HFF-Myc (cell line): ENCODE measurements at regions not wholly inside any gene's neighbourhood (a gene's known extent, or its start where the extent isn't known, plus 50 kb on each side); places are given as distances from the start of the nearest gene placed in this dataset.
"Not testable (repeated sequence)": the region's sequence is repeated elsewhere in the genome, so short reads cannot be mapped to it uniquely, and the experiment has no call there.

ENCODE experiments used
- DNase-seq: peaks from one replicate; pipeline ENCODE4 v3.0.0-alpha.2; 2011; ENCODE audit warnings: low read depth; ENCODE audit errors: extremely low read depth
- H3K4me3 ChIP-seq: replicated peaks from 2 replicates; pipeline ENCODE4 v1.5.1; 2011; ENCODE audit warnings: low read depth, mild to moderate bottlenecking, control low read depth, low read length
- CTCF ChIP-seq: IDR thresholded peaks from 2 replicates; pipeline ENCODE4 v1.5.1; 2012; ENCODE audit warnings: mild to moderate bottlenecking, low read depth, low read length, control low read depth; ENCODE audit errors: missing control alignments

- H3K4me3 ChIP-seq, DNase-seq: not testable (repeated sequence)
These were observed 51.0 kb upstream of the CDYL start for GRCh38 chr6:4725136-4725760.

DNA sequence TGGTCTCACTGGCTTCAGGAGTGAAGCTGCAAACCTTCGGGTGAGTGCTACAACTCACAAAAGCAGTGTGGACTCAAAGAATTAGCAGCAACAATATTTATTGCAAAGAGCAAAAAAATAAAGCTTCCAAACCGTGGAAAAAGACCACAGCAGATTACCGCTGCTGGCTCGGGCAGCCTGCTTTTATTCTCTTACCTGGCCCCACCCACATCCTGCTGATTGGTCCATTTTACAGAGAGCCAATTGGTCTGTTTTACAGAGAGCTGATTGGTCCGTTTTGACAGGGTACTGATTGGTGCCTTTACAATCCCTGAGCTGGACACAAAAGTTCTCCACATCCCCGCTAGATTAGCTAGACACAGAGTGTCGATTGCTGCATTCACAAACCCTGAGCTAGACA, 51.5 kb upstream of the CDYL start:
- not testable (repeated sequence) for DNase-seq, H3K4me3 ChIP-seq

DNA sequence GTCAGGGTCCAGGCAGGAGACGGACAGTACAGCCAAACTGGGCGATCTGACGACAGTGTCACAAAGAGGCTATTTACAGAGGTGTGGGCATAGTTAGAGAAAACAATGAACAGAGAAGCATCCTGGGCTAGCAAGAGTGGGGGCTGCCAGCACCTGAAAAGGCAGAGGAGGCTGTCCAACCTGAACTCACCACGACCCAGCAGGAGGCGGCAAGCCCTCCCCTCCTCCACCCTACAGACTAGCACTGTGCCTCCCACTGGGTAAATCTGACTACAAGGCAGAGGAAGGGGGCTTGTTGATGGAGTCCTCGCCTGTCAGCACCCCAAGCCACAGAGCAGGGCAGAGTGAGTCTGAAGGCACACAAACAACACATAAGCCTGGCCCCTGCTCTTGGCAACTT, 52.8 kb upstream of the CDYL start:
- TF ChIP-seq CTCF = no peak
- DNase-seq = no peak
- no peak overlapping the region for H3K4me3 ChIP-seq

GRCh38 chr6:4721368-4721767, 54.8 kb upstream of the CDYL start:
- DNase-seq = not testable (repeated sequence)

GRCh38 chr6:4719491-4719890, 56.7 kb upstream of the CDYL start:
- TF ChIP-seq CTCF = no peak
- H3K4me3 ChIP-seq = no peak overlapping the region
- DNase-seq = no peak

More at GRCh38 chr6:4721368-4721767, 54.8 kb upstream of the CDYL start:
- not testable (repeated sequence) for H3K4me3 ChIP-seq

- DNase-seq = no peak
These were observed 58.3 kb upstream of the CDYL start for GRCh38 chr6:4717856-4718255.

DNA sequence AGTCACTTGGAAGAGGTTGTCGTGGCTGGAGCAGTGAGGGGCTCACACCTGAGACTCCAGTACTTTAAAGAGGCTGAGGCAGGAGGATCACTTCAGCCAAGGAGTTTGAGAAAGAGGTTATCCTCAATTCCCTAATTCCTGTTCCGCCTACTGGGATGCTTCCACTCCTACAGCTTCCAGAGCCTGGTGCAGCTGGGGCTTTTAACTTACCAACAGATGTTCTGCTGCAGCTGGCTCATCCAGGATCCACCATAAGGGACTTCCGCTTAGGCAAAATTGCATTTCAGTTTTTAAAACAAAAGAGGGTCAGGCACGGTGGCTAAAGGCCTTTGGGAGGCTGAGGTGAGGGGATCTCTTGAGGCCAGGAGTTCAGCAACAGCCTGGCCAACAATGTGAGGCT, 59.1 kb upstream of the CDYL start:
- TF ChIP-seq CTCF = no peak
- no peak overlapping the region for H3K4me3 ChIP-seq
- DNase-seq = no peak

More at GRCh38 chr6:4717856-4718255, 58.3 kb upstream of the CDYL start:
- no peak for TF ChIP-seq CTCF
- H3K4me3 ChIP-seq = no peak overlapping the region

DNA sequence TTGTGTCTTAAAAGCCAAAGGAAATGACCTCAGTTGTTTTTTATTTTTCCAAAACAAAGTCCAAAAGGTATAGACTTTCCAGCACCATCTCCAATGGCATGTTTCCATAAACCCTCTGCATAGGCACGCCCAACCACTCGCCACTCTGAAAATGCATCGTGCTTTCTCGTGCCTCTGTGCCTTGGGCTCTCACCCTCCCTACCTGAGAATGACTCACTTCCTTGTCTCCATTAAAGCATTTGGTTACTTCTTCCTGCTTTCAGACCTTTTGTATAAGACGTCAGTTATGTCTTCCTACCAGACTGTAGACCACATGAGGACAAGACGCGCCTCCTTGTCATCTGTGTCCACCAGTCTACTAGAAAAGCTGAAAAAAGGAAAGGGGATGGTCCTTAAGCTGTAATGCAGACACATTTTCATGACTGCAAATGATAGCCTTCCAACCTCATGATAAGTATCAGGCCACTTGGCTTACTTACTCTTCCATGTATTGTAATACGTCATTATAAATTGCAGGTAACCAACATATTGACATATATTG, 61.2 kb upstream of the CDYL start:
- no peak for DNase-seq
- no peak overlapping the region for H3K4me3 ChIP-seq
- no peak for TF ChIP-seq CTCF
